GM19468 (cell line): ENCODE measurements at regions not wholly inside any gene's neighbourhood (a gene's known extent, or its start where the extent isn't known, plus 50 kb on each side); places are given as distances from the start of the nearest gene placed in this dataset.

Experiments
- ATAC-seq: cut with Tn5 transposase; IDR thresholded peaks from one replicate; pipeline ENCODE4 v1.9.1; 2021; ENCODE audit warnings: mild to moderate bottlenecking, moderate library complexity, moderate number of reproducible peaks; ENCODE audit not compliant: unreplicated experiment; ENCODE audit errors: extremely low read depth

DNA sequence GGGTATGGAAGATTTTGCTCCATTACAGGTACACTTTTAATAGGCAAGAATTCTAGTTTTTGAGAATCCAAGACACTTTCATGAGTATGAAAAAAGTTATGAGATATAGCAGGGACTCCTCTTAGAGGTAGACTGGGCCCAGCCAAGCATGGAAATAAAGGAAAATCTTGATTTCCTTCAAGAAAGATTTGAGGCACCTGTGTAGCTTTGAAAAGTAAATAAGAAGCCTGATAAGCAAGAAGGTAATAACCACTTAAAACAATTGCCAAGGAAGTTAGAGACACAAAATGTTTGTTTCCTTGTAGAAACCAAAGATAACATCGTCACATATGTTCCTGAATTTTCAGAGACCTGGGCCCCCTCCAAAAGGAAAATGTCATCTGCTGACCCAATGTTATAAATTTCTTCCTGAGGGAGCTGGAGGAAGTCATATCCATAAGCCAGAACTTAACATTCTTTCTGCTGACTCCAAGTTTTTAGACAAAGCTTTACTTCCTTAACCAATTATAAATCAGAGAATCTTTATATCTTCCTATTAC lies 314.5 kb upstream of the ANO3 start:
- no peak for ATAC-seq

DNA sequence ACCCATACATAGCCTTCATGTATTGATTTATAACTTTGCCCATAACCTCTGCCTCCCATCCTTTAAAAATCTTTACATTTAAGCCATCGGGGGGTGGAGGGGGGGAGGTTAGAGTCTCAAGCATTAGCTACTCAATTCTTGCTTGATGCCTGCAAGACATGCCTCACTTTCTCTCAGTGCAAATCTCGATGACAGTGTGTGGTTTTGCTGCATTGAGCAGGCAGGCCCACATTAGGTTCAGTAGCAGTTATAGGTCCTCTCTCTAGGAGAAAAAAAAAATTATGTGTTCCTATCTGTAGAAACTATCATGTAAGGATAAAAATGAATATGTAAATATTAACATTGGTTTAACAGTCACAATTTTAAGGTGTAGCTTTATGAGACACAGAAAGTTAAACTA lies 314.0 kb upstream of the ANO3 start:
- no peak for ATAC-seq

DNA sequence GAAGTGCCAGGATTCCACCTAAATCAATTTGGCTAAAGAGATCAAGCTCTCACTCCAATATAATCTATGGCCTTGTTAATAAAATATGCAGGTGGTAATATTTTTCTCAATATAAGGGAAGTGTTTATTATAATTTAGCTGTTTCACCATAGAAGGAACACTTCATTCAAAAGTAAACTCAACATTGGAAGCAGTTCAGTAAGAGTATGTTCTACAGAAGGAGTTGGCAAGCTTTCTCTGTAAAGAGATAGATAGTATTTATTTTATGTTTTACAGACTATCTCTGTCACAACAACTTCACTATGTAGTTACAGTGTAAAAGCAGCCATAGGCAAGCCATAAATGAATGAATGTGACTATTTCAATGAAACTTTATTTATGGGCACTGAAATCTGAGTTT lies 313.6 kb upstream of the ANO3 start:
- no peak for ATAC-seq

GRCh38 chr11:26019386-26019785 lies 312.5 kb upstream of the ANO3 start:
- no peak for ATAC-seq

DNA sequence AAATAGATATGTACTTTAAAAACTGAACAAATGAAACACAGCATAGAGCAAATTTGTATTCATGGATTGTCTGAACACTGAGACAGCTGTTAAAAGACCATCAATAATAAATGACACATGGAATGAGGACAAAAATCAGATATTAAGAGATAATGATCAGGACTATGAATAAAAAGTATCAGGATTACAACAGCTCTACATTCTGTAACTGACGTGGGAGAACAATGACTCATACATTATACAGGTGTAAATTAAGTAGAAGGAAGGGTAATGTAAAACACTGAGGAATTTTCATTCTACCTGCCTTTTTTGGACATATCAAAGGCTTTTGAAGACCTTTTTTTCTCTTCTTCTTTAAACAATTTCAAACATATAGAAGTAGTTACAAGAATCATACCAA lies 310.9 kb upstream of the ANO3 start:
- ATAC-seq, result no peak

- ATAC-seq, result no peak
Observed at GRCh38 chr11:26023057-26023456, 308.9 kb upstream of the ANO3 start.

DNA sequence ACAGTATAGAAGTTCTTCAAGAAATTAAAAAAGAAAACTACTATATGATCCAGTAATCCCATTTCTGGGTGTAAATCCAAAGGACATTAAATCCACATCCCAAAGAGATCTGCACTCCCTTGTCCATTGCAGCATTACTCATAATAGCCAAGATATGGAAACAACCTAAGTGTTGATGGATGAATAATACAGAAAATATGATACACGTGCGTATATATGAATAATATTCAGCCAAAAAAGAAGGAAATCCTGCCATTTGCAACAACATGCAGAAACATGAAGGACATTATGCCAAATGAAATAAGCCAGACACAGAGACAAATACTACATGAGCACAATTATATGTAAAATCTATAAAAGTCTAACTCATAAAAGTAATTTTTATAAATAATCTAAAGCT lies 306.3 kb upstream of the ANO3 start:
- no peak for ATAC-seq

DNA sequence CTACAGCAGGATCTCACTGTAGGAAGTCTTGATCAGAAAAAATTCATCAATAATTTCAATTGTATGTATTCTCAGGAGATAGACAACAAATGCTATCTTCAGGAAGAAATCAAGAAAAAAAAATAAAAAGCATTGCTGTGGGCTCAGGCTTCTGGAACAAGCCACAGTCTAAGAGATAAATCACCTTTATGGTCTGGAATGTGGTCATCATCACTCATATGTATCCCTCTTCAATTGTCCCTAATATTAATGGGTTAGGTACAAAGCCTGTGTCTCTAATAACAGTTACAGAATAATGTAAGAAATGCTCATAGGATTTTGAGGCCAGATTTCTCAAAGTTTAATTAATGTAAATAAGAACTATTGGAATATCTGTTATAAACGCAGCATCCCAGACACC lies 305.9 kb upstream of the ANO3 start:
- no peak for ATAC-seq

DNA sequence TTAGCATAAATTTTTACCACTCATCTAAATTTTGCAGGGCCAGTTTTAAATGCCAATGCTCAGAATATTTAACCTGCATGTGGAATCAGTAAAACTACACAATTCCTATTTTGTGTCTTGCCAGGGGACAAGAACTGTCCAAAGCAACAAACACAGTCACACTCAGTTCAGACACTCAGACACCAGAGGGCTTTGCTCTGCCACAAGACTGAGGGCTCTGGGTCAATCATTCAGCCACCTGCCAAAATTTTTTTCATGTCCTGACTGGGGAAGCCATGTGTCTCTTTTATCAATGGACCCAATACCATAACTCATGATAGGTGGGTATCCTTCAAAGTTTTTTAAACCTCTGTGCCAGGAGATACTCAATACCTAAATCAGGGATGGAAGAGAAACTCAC lies 304.0 kb upstream of the ANO3 start:
- no peak for ATAC-seq

DNA sequence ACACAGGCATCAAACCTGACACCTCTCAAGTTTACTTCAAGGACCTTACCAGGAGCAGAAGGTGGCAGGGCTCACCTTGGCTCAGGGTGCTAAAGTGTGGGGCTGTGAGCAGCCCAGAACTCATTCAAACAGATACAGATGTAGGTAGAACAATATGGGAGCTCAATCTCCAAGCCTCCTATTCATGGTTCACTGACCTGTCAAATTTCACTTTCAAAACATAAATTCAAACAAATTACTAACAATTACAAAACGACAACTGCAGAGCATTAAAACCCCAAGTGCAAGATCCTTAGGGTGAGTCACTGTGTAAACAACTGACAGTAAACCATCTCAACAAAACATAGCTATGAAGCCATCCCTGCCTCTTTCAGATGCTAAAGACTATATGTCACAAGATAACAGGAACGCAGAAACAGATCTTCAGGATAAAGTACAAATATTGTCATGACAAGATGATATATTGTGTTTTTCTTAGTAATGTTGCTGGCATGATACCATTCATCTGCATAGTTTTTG lies 303.5 kb upstream of the ANO3 start:
- ATAC-seq, result peak; percentile 13

GRCh38 chr11:26030399-26030798 lies 301.5 kb upstream of the ANO3 start:
- ATAC-seq, result no peak

DNA sequence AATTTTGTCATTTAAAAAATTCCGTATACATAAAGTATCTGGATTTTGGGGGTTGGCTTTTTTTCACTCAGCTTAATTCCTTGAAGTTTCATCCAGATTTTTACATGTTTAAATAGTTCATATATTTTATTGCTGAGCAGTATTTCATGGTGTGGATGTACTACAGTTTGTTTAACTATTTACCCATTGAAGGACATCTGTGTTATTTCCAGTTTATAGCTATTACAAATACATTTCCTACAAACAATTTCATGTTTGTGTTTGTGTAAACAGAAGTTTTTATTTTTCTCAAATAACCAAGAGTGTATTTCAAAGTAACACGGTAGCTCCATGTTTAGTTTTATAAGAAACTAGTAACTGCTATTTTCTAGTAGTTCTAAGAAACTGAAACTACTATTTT lies 299.7 kb upstream of the ANO3 start:
- ATAC-seq, result no peak

DNA sequence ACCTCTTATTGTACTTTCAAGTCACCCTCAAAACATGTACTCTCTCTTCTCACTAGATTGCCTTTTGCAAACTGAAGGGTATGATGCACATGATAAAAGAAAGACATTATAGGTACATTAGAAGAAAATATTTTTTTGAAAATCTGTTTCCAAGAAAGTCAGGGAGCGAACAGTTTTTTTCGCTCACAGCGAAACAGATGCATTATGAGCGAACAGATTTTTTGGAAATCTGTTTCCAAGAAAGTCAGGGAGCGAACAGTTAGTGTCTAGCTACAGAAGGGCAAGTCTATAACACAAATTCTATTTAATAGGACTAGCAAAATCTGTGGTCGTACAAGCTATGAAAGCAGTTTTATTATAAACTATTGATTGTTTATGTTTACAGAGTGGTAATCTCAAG lies 296.2 kb upstream of the ANO3 start:
- ATAC-seq, result no peak

GRCh38 chr11:26037716-26038115 lies 294.2 kb upstream of the ANO3 start:
- no peak for ATAC-seq

GRCh38 chr11:26040339-26040738 lies 291.6 kb upstream of the ANO3 start:
- no peak for ATAC-seq

GRCh38 chr11:26042113-26042512 lies 289.8 kb upstream of the ANO3 start:
- no peak for ATAC-seq

DNA sequence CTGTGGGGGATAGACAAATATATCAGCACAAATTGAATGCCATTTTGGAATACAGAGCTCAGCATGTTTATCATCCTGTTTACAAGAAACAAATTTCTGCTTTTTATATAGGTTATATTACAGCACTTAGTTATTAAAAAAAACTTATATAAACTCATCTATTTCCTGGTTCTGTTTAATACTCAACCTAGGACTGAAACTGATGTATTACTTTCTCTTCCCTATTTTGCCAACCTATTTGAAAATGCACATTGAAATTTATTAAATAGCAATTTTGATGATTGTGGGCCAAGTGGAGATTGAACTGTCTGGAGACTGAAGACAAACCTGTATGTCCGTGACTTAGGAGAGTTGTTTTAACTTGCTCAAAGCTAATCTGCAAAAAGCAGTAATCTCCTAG lies 288.3 kb upstream of the ANO3 start:
- peak; percentile 82 for ATAC-seq

- no peak for ATAC-seq
Observed at GRCh38 chr11:26044389-26044788, 287.5 kb upstream of the ANO3 start.

DNA sequence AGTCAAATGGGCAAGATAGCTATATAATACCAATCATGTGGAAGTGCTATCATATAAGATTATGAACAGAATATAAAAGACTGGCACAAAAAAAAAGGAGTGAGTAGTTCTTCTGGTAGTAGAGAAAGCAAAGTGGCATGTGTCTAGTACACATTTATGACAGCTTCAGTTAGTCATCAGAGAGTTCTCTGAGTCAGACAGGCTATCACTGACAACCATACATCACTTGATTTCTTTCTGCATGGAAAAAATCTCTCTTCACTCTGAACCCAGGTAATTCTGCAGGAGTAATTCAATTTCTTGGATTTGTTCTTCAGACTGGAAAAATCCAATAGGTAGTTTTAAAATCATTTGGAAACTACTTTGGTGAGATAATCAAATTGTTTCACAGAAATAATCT lies 286.8 kb upstream of the ANO3 start:
- no peak for ATAC-seq

DNA sequence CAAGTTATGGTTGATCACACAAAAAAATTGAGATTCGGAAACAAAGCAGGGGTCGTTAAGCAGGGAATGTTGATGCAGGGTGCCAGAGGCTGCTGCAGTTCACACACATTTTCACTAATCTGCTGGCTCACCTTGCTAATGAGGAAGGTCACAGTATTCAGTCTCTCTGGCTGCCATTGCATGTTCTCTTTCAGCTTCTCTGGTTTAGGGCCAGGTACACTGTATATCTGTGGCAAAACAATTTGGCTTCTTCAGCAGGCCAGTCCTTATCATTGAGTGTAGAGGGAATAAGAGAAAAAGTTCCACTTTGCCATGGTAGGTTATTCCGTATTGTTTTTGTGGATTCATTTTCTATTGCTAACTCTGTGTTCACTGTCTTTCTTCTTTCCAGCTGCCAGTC lies 283.7 kb upstream of the ANO3 start:
- ATAC-seq, result no peak

DNA sequence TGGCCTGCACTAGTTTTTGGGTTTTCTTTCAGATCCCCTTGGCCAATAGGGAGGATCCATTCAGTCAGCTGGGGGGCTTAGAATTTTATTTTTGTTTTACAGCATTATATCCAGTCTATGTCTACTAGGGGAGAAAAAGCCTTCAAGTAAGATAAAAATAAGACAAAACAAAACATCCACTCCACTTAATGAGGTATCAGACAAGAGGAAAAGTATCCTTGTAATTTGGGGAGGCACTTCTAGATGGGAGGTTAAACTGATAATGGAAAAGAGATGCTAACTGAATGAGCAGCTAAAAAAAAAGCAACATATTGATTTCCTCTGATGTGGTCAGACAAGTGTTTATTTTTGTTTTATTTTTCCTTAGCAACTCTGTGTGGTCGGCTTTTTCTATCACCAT lies 278.0 kb upstream of the ANO3 start:
- no peak for ATAC-seq

GRCh38 chr11:26062660-26063059 lies 269.3 kb upstream of the ANO3 start:
- no peak for ATAC-seq

DNA sequence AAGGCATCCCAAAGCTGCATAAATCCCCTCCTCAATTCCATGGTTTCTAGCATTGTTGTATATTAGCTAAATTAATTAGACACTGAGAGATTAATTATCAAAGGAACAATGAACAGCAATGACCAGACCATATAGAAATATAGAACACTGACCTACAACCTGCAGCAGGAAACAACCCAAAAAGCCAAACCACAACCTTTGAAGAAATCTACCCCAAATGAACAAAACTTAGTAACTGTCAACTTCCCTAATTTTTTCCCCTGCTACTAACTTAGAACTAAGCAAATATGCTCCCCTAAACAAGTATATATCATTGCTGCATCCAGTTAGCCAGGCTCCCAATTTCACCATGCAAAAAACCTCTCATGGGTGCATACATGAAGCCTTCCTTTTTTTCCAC lies 268.0 kb upstream of the ANO3 start:
- no peak for ATAC-seq
